ENCODE measurements at regions not wholly inside any gene's neighbourhood (a gene's known extent, or its start where the extent isn't known, plus 50 kb on each side); places are given as distances from the start of the nearest gene placed in this dataset.
A peak's percentile ranks its signal among the peaks of the same experiment; 100 is the strongest.

- WGBS, 2 donors = 72 to 80% methylated on average over 6 of the region's 6 CpGs
- TF ChIP-seq CTCF (IDR thresholded peaks at IDR 0.05) (no peak), POLR2A (IDR thresholded peaks at IDR 0.05) (no peak)
- DNase-seq (ENCODE audit: low spot score in 2 of 2) = no peak
- H3K4me3 ChIP-seq (ENCODE audit: low read depth, poor library complexity, severe bottlenecking) = no peak overlapping the region
- intact Hi-C loops (cut with DNase I; ENCODE audit: low total_unique reads) = no loop called here
Measured at GRCh38 chr3:176632925-176633324, 564.4 kb downstream of the TBL1XR1 start.

- intact Hi-C loops (cut with DNase I; ENCODE audit: low total_unique reads) = no loop called here
- 81 to 83% methylated on average over 1 of the region's 1 CpG for WGBS, 2 donors
- TF ChIP-seq CTCF (IDR thresholded peaks at IDR 0.05) (no peak), POLR2A (IDR thresholded peaks at IDR 0.05) (no peak)
- peak in 1 of 2 donors; percentile 15 for DNase-seq (ENCODE audit: low spot score in 2 of 2)
- H3K4me3 ChIP-seq (ENCODE audit: low read depth, poor library complexity, severe bottlenecking) = no peak overlapping the region
Measured at GRCh38 chr3:176631165-176631564, 566.1 kb downstream of the TBL1XR1 start.

- 81 to 87% methylated on average over 2 of the region's 2 CpGs for WGBS, 2 donors
Measured at GRCh38 chr3:176628101-176628639, 569.1 kb downstream of the TBL1XR1 start.

GRCh38 chr3:176623468-176624150, 573.7 kb downstream of the TBL1XR1 start:
- no peak overlapping the region for H3K4me3 ChIP-seq (ENCODE audit: low read depth, poor library complexity, severe bottlenecking)
- TF ChIP-seq POLR2A (IDR thresholded peaks at IDR 0.05) (no peak), CTCF (IDR thresholded peaks at IDR 0.05) (no peak)
- intact Hi-C loops (cut with DNase I; ENCODE audit: low total_unique reads) = no loop called here
- 87 to 89% methylated on average over 4 of the region's 4 CpGs for WGBS, 2 donors
- no peak for DNase-seq (ENCODE audit: low spot score in 2 of 2)

More at GRCh38 chr3:176628101-176628639, 569.1 kb downstream of the TBL1XR1 start:
- DNase-seq (ENCODE audit: low spot score in 2 of 2) = no peak
- TF ChIP-seq POLR2A (IDR thresholded peaks at IDR 0.05) (no peak), CTCF (IDR thresholded peaks at IDR 0.05) (no peak)
- intact Hi-C loops (cut with DNase I; ENCODE audit: low total_unique reads) = no loop called here
- no peak overlapping the region for H3K4me3 ChIP-seq (ENCODE audit: low read depth, poor library complexity, severe bottlenecking)

- H3K4me3 ChIP-seq (ENCODE audit: low read depth, poor library complexity, severe bottlenecking) = no peak overlapping the region
- no peak for DNase-seq (ENCODE audit: low spot score in 2 of 2)
- TF ChIP-seq POLR2A (IDR thresholded peaks at IDR 0.05) = no peak
- no peak for TF ChIP-seq CTCF (IDR thresholded peaks at IDR 0.05)
- intact Hi-C loops (cut with DNase I; ENCODE audit: low total_unique reads) = no loop called here
- 73 to 78% methylated on average over 3 of the region's 3 CpGs for WGBS, 2 donors
Measured at GRCh38 chr3:176619833-176620232, 577.4 kb downstream of the TBL1XR1 start.

- H3K4me3 ChIP-seq (ENCODE audit: low read depth, poor library complexity, severe bottlenecking) = no peak overlapping the region
- intact Hi-C loops (cut with DNase I; ENCODE audit: low total_unique reads) = no loop called here
- DNase-seq (ENCODE audit: low spot score in 2 of 2) = no peak
- TF ChIP-seq POLR2A (IDR thresholded peaks at IDR 0.05) (no peak), CTCF (IDR thresholded peaks at IDR 0.05) (no peak)
Measured at GRCh38 chr3:176615826-176616225, 581.5 kb downstream of the TBL1XR1 start.

Measured in lower leg skin (tissue), 4 donors.